HG02885 (cell line): ENCODE measurements at regions not wholly inside any gene's neighbourhood (a gene's known extent, or its start where the extent isn't known, plus 50 kb on each side); places are given as distances from the start of the nearest gene placed in this dataset.
A peak's percentile ranks its signal among the peaks of the same experiment; 100 is the strongest.
"Not testable (repeated sequence)": the region's sequence is repeated elsewhere in the genome, so short reads cannot be mapped to it uniquely, and the experiment has no call there.

Source experiments
- ATAC-seq: cut with Tn5 transposase; IDR thresholded peaks from one replicate; pipeline ENCODE4 v1.9.1; 2021; ENCODE audit warnings: mild to moderate bottlenecking; ENCODE audit not compliant: unreplicated experiment, poor library complexity

- ATAC-seq = not testable (repeated sequence)
These were observed 89.9 kb upstream of the ZNF608 start for GRCh38 chr5:124836314-124836713.

GRCh38 chr5:124839371-124839998 is 93.0 kb upstream of the ZNF608 start:
- peak; percentile 57 for ATAC-seq

- ATAC-seq = no peak
These were observed 95.6 kb upstream of the ZNF608 start for GRCh38 chr5:124841829-124842712.

- no peak for ATAC-seq
These were observed 96.5 kb upstream of the ZNF608 start for GRCh38 chr5:124842725-124843595.

GRCh38 chr5:124843596-124843899 is 97.1 kb upstream of the ZNF608 start:
- ATAC-seq = no peak

GRCh38 chr5:124844371-124844920 is 98.0 kb upstream of the ZNF608 start:
- no peak for ATAC-seq

GRCh38 chr5:124847907-124848306 is 101.5 kb upstream of the ZNF608 start:
- no peak for ATAC-seq

GRCh38 chr5:124849774-124850173 is 103.3 kb upstream of the ZNF608 start:
- ATAC-seq = no peak

GRCh38 chr5:124856726-124857125 is 110.3 kb upstream of the ZNF608 start:
- ATAC-seq = no peak

- no peak for ATAC-seq
These were observed 112.2 kb upstream of the ZNF608 start for GRCh38 chr5:124858612-124859011.

GRCh38 chr5:124859027-124859426 is 112.6 kb upstream of the ZNF608 start:
- peak; percentile 44 for ATAC-seq

GRCh38 chr5:124859556-124860290 is 113.3 kb upstream of the ZNF608 start:
- no peak for ATAC-seq

GRCh38 chr5:124860291-124860655 is 113.8 kb upstream of the ZNF608 start:
- ATAC-seq = no peak

GRCh38 chr5:124865066-124865465 is 118.6 kb upstream of the ZNF608 start:
- ATAC-seq = no peak

- ATAC-seq = no peak
These were observed 119.3 kb upstream of the ZNF608 start for GRCh38 chr5:124865603-124866354.

- no peak for ATAC-seq
These were observed 120.1 kb upstream of the ZNF608 start for GRCh38 chr5:124866355-124867136.

- no peak for ATAC-seq
These were observed 120.8 kb upstream of the ZNF608 start for GRCh38 chr5:124867137-124867704.

- ATAC-seq = no peak
These were observed 122.2 kb upstream of the ZNF608 start for GRCh38 chr5:124868676-124869075.
